ENCODE measurements at regions not wholly inside any gene's neighbourhood (a gene's known extent, or its start where the extent isn't known, plus 50 kb on each side); places are given as distances from the start of the nearest gene placed in this dataset.

DNA sequence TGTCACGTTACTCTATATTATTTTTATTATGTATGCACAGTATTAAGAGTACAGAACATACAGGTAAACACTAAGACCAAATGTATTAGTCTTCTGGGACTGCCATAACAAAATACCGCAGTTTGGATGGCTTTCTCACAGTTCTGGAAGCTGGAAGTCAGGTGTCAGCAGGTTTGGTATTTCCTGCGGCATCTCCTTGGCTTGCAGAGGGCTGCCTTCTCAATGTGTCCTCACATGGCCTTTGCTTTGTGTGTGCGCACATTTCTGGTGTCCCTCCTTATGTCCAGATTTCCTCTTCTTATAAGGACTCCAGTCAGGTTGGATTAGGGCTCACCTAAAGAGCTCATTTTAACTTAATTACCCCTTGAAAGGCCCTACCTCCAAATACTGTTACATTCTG, 53.8 kb upstream of the CPOX start:
- Histone ChIP-seq H4K20me1 (ENCODE audit: insufficient read depth) (no peaks in the 10 kb centered on the region), H3K27ac (no peak overlapping the region), H3K4me1 (replicated peaks; ENCODE audit: insufficient read depth) (no peaks in the 10 kb centered on the region), H3K36me3 (ENCODE audit: low read depth) (no peaks in the 10 kb centered on the region), H3K9me3 (ENCODE audit: insufficient read depth, low read depth) (no peaks in the 10 kb centered on the region), H3K27me3 (ENCODE audit: insufficient read depth, low read depth) (no peaks in the 10 kb centered on the region), H3K79me2 (ENCODE audit: low read depth) (no peaks in the 10 kb centered on the region), H3K4me2 (no peak overlapping the region), H3F3A (ENCODE audit: insufficient read depth, low read depth) (no peaks in the 10 kb centered on the region), H3K9me2 (ENCODE audit: insufficient read depth) (no peaks in the 10 kb centered on the region), H2AFZ (no peak overlapping the region), H3K4me3 (no peak overlapping the region)
- POLR2A ChIA-PET (ENCODE audit: unreplicated experiment), result no interaction called here
- no peak for DNase-seq
- no TSS peak for BruUV-seq (replicated peaks)
- CTCF ChIA-PET, result no interaction called here
- TF ChIP-seq EZH2 (IDR thresholded peaks at IDR 0.05; ENCODE audit: low read depth), result no peak
- TF ChIP-seq, protein P1, sequence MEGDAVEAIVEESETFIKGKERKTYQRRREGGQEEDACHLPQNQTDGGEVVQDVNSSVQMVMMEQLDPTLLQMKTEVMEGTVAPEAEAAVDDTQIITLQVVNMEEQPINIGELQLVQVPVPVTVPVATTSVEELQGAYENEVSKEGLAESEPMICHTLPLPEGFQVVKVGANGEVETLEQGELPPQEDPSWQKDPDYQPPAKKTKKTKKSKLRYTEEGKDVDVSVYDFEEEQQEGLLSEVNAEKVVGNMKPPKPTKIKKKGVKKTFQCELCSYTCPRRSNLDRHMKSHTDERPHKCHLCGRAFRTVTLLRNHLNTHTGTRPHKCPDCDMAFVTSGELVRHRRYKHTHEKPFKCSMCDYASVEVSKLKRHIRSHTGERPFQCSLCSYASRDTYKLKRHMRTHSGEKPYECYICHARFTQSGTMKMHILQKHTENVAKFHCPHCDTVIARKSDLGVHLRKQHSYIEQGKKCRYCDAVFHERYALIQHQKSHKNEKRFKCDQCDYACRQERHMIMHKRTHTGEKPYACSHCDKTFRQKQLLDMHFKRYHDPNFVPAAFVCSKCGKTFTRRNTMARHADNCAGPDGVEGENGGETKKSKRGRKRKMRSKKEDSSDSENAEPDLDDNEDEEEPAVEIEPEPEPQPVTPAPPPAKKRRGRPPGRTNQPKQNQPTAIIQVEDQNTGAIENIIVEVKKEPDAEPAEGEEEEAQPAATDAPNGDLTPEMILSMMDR (conservative IDR thresholded peaks at IDR 0.05), result no peak
- intact Hi-C loops (cut with micrococcal nuclease; ENCODE audit: unreplicated experiment), result no loop called here

DNA sequence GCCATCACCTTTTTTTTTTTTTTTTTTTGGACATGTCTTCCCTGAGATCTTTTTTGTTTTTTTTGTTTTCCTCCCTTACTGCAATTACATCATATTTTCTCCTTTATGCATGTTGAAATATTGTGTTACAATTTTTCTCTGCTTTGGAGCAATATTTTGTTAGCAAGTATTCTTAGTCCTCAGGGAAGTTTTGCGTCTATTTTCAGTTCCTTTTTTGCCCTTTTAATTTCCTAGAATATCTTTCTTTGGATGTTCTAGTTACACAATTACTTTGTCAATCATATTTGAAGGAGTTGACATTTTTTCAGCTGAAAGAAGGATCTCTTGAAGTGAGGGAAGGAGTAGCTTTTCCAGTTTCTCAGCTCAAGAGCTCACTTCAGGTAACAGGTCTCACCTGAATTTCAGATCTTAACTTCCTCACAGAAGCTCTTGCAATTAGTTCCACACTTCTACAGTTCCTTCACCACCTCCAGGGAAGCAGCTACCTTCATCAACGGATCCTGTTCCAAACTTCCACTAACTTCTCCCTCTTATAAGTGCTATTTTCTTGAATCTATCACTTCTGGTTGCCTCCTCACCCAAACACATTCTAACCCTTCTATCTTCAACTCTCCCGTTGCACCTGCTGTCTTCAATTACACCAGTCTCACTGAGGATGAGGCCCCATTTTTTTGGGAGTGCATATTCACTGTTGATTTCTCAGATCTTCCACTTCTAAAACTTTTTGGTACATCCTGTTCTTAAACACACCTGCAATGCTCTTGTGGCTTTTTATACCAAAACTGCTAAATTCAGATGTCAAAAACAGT, 57.8 kb upstream of the CPOX start:
- Histone ChIP-seq H4K20me1 (ENCODE audit: insufficient read depth) (no peaks in the 10 kb centered on the region), H3K27ac (no peak overlapping the region), H3K4me3 (no peak overlapping the region), H3K36me3 (ENCODE audit: low read depth) (no peaks in the 10 kb centered on the region), H3K9me2 (ENCODE audit: insufficient read depth) (no peaks in the 10 kb centered on the region), H3K4me2 (no peak overlapping the region), H3K9me3 (ENCODE audit: insufficient read depth, low read depth) (no peaks in the 10 kb centered on the region), H2AFZ (0 out of 2 replicates have a peak overlapping the region, but pooled peaks have one; percentile 34), H3K27me3 (ENCODE audit: insufficient read depth, low read depth) (no peaks in the 10 kb centered on the region), H3K4me1 (replicated peaks; ENCODE audit: insufficient read depth) (no peaks in the 10 kb centered on the region), H3K79me2 (ENCODE audit: low read depth) (no peaks in the 10 kb centered on the region), H3F3A (ENCODE audit: insufficient read depth, low read depth) (no peaks in the 10 kb centered on the region)
- BruUV-seq (replicated peaks), result no TSS peak
- DNase-seq, result no peak
- ChIA-PET CTCF (no interaction called here), POLR2A (ENCODE audit: unreplicated experiment) (no interaction called here)
- intact Hi-C loops (cut with micrococcal nuclease; ENCODE audit: unreplicated experiment), result no loop called here
- TF ChIP-seq, protein P1 (conservative IDR thresholded peaks at IDR 0.05), result no peak
- no peak for TF ChIP-seq EZH2 (IDR thresholded peaks at IDR 0.05; ENCODE audit: low read depth)

DNA sequence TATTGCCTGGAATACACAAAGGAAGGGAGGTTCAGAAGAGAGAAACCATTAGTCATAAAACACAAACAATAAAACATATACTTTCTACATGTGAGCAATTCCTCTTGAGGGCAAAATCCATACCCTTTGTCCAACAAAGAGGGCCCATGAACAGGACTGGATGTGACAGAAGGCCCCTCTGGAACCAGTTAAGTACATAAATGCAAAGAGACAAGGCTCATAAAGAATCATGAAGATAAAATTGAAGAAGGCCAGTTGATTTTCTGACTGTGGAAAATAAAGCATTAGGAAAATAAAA, 58.3 kb upstream of the CPOX start:
- Histone ChIP-seq H3F3A (ENCODE audit: insufficient read depth, low read depth) (no peaks in the 10 kb centered on the region), H3K9me3 (ENCODE audit: insufficient read depth, low read depth) (no peaks in the 10 kb centered on the region), H3K36me3 (ENCODE audit: low read depth) (no peaks in the 10 kb centered on the region), H3K4me1 (replicated peaks; ENCODE audit: insufficient read depth) (no peaks in the 10 kb centered on the region), H3K4me3 (no peak overlapping the region), H3K79me2 (ENCODE audit: low read depth) (no peaks in the 10 kb centered on the region), H3K9me2 (ENCODE audit: insufficient read depth) (no peaks in the 10 kb centered on the region), H4K20me1 (ENCODE audit: insufficient read depth) (no peaks in the 10 kb centered on the region), H2AFZ (0 out of 2 replicates have a peak overlapping the region, but pooled peaks have one; percentile 34), H3K27ac (no peak overlapping the region), H3K4me2 (no peak overlapping the region), H3K27me3 (ENCODE audit: insufficient read depth, low read depth) (no peaks in the 10 kb centered on the region)
- BruUV-seq (replicated peaks), result no TSS peak
- POLR2A ChIA-PET (ENCODE audit: unreplicated experiment), result no interaction called here
- intact Hi-C loops (cut with micrococcal nuclease; ENCODE audit: unreplicated experiment), result no loop called here
- CTCF ChIA-PET, result no interaction called here
- DNase-seq, result no peak
- TF ChIP-seq EZH2 (IDR thresholded peaks at IDR 0.05; ENCODE audit: low read depth), result no peak
- TF ChIP-seq, protein P1 (conservative IDR thresholded peaks at IDR 0.05), result no peak
